HepG2 (cell line): ENCODE measurements at regions not wholly inside any gene's neighbourhood (a gene's known extent, or its start where the extent isn't known, plus 50 kb on each side); places are given as distances from the start of the nearest gene placed in this dataset.

Experiments
- ATAC-seq: fragments of 200-7000 bp; cut with Tn5 transposase; 3 replicates; pipeline ENCODE4 v1.9.1; 2020; ENCODE audit warnings: mild to moderate bottlenecking, moderate library complexity
- BruUV-seq: library from RNA; stranded (reverse); fragments of 400-500 nt; replicated peaks from 2 replicates; lab custom pipeline; 2021; lab: Mats Ljungman, UMichigan
- CTCF ChIA-PET: fragments of 300-600 bp; formaldehyde crosslinking; extraction: SDS; loops from one replicate; lab custom pipeline; 2021; ENCODE audit warnings: low total read pairs, inconsistent platforms, low intra/inter-chr PET ratio; lab: Yijun Ruan, JAX
- POLR2A ChIA-PET: fragments of 350-600 bp; sonication (Branson Sonifier 250); formaldehyde crosslinking; loops from one replicate; lab custom pipeline; 2020; ENCODE audit warnings: antibody characterized with exemption, inconsistent platforms; lab: Yijun Ruan, JAX
- DNase-seq: peaks from one replicate; pipeline ENCODE4 v3.0.0-alpha.2; 2015; ENCODE audit warnings: low spot score
- FAIRE-seq: peaks from 3 replicates; lab custom pipeline; 2011; peaks lifted over from hg19 to GRCh38; lab: Jason Lieb, UNC
- H2AFZ ChIP-seq: one replicate; pipeline ENCODE4 v1.6.1; 2011; ENCODE audit warnings: low read length, inconsistent platforms
- H3K27ac ChIP-seq: fragments of 300-600 bp; 3 replicates; pipeline ENCODE4 v1.8.0; 2011; ENCODE audit warnings: mixed run types, mild to moderate bottlenecking, mixed read lengths, low read length, inconsistent platforms; ENCODE audit not compliant: insufficient read depth; ENCODE audit errors: extremely low read length
- H3K27me3 ChIP-seq, 2 experiments: fragments of 200-600 bp in 1 of 2; 2 replicates in 1 of 2; 3 replicates in 1 of 2; pipeline versions ENCODE4 v1.6.0 to v1.8.0; 2011; ENCODE audit warnings: low read length in 2 of 2, mild to moderate bottlenecking in 2 of 2, moderate library complexity in 2 of 2, inconsistent platforms in 1 of 2; ENCODE audit not compliant: insufficient read depth in 2 of 2, control insufficient read depth in 1 of 2
- H3K36me3 ChIP-seq, 2 experiments: fragments of 200-600 bp in 1 of 2; replicated peaks in 1 of 2; 2 replicates in 1 of 2; 3 replicates in 1 of 2; pipeline versions ENCODE4 v1.5.1 to v1.8.0; 2011; ENCODE audit warnings: low read length in 2 of 2, inconsistent platforms in 1 of 2; ENCODE audit not compliant: insufficient read depth in 2 of 2, control insufficient read depth in 1 of 2
- H3K4me1 ChIP-seq: 2 replicates; pipeline ENCODE4 v1.5.1; 2012; ENCODE audit warnings: low read length, inconsistent platforms; ENCODE audit not compliant: insufficient read depth
- H3K4me2 ChIP-seq: 2 replicates; pipeline ENCODE4 v1.6.0; 2011; ENCODE audit warnings: low read depth, low read length, inconsistent platforms
- H3K4me3 ChIP-seq, 3 experiments: fragments of 200-600 bp in 1 of 3; sonication (generic), shearing (Covaris generic) in 1 of 3; replicated peaks in 1 of 3; 2 replicates each; pipeline ENCODE4 v1.5.1; 2011 to 2016; ENCODE audit warnings: low read length in 3 of 3, inconsistent platforms in 2 of 3, low read depth in 2 of 3, mild to moderate bottlenecking in 2 of 3, control low read depth in 1 of 3, mixed read lengths in 1 of 3; ENCODE audit not compliant: insufficient read depth in 1 of 3
- H3K79me2 ChIP-seq: one replicate; pipeline ENCODE4 v1.6.1; 2011; ENCODE audit warnings: low read length, inconsistent platforms; ENCODE audit not compliant: insufficient read depth
- H3K9ac ChIP-seq: 2 replicates; pipeline ENCODE4 v1.6.0; 2011; ENCODE audit warnings: mild to moderate bottlenecking, low read depth, low read length, inconsistent platforms; ENCODE audit not compliant: insufficient read depth
- H3K9me3 ChIP-seq: 2 replicates; pipeline ENCODE4 v1.5.1; 2012; ENCODE audit warnings: mild to moderate bottlenecking, low read length
- H4K20me1 ChIP-seq: 2 replicates; pipeline ENCODE4 v1.6.0; 2011; ENCODE audit warnings: inconsistent platforms, mild to moderate bottlenecking, low read length, moderate library complexity; ENCODE audit not compliant: insufficient read depth
- DR1 ChIP-seq: sonication (generic); formaldehyde crosslinking; IDR thresholded peaks from 2 replicates; pipeline ENCODE4 v1.8.0; 2021; ENCODE audit warnings: mild to moderate bottlenecking, missing genetic modification reagents, inconsistent platforms
- HMGA1 ChIP-seq: sonication (generic); formaldehyde crosslinking; conservative IDR thresholded peaks from 2 replicates; pipeline ENCODE4 v1.4.0; 2020; ENCODE audit warnings: missing genetic modification reagents
- MAZ ChIP-seq, 2 experiments: sonication (generic) in 1 of 2; formaldehyde crosslinking in 1 of 2; IDR thresholded peaks; 2 replicates each; pipeline versions ENCODE4 v1.5.0 to v1.6.1; 2012 to 2020; ENCODE audit warnings: low read depth in 2 of 2, mild to moderate bottlenecking in 2 of 2, borderline replicate concordance in 1 of 2, improper control_type of control experiment in 1 of 2, low read length in 1 of 2, missing genetic modification reagents in 1 of 2, moderate library complexity in 1 of 2
- SMAD3 ChIP-seq: sonication (generic); formaldehyde crosslinking; IDR thresholded peaks from 2 replicates; pipeline ENCODE4 v1.4.0; 2020; ENCODE audit warnings: missing genetic modification reagents
- YY1 ChIP-seq: IDR thresholded peaks from 2 replicates; pipeline ENCODE4 v1.6.1; 2011; ENCODE audit warnings: low read length, low read depth, moderate library complexity, mild to moderate bottlenecking; ENCODE audit not compliant: insufficient read depth, insufficient replicate concordance
- ZFAT ChIP-seq: sonication (generic); formaldehyde crosslinking; conservative IDR thresholded peaks from 2 replicates; pipeline ENCODE4 v1.8.1; 2023; ENCODE audit warnings: missing genetic modification reagents, inconsistent platforms
- ZNF264 ChIP-seq: sonication (generic); formaldehyde crosslinking; IDR thresholded peaks from 2 replicates; pipeline ENCODE4 v1.4.0; 2020; ENCODE audit warnings: missing genetic modification reagents
- ZNF781 ChIP-seq: sonication (generic); formaldehyde crosslinking; IDR thresholded peaks from 2 replicates; pipeline ENCODE4 v1.5.1; 2020; ENCODE audit warnings: borderline replicate concordance, mild to moderate bottlenecking, missing genetic modification reagents; ENCODE audit errors: not compliant biosample characterization
- ZNF83 ChIP-seq: sonication (generic); formaldehyde crosslinking; IDR thresholded peaks from 2 replicates; pipeline ENCODE4 v1.4.0; 2020; ENCODE audit warnings: missing genetic modification reagents, mild to moderate bottlenecking, borderline replicate concordance
- WGBS: methylation state at CpG from one replicate; pipeline ENCODE4 v1.1.6; 2017; ENCODE audit warnings: low lambda C conversion rate; 5-methylcytosine and 5-hydroxymethylcytosine counted together
- in situ Hi-C: cut with HindIII; loops from 2 replicates; pipeline ENCODE4 v1.10.0; 2017; ENCODE audit warnings: low pct_unique_long_range_greater_than_20kb; ENCODE audit not compliant: extremely low pct_ligation_motif_present
- intact Hi-C: fragments of 100-400 bp; cut with micrococcal nuclease; formaldehyde crosslinking; loops from one replicate; pipeline ENCODE4 v1.10.0; 2022; ENCODE audit not compliant: unreplicated experiment
- TF ChIP-seq, protein P1 (sequence below): IDR thresholded peaks from 2 replicates; pipeline ENCODE4 v1.6.1; 2016; ENCODE audit warnings: mild to moderate bottlenecking, missing biosample characterization, missing genetic modification reagents
- TF ChIP-seq, protein P2 (sequence below), 2 experiments: fragments of 450-650 bp in 1 of 2; sonication (generic) in 1 of 2; formaldehyde crosslinking in 1 of 2; IDR thresholded peaks; 2 replicates each; pipeline versions ENCODE4 v1.6.1 to v1.8.0; 2016 to 2022; ENCODE audit warnings: antibody characterized with exemption in 1 of 2, mild to moderate bottlenecking in 1 of 2, missing genetic modification reagents in 1 of 2

DNA sequence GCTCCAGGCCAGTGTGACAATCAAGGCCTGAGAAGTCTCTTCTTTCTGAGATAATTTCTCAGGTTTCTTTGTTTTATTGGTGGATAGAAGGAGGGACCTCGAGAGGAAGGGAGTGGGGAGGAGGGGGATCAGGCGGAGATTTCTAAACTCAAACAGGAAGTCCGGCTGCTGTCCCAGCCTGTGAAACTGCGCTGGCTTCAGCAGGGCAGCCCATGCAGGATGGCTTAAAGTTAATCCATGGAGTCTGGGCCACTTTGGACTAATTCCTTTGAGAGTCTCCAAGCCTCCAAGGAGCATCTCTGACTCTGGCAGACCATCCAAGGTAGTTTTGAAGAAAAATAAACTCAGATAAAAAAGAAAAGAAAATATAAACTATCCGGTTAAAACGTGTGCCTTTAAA, 378.5 kb downstream of the MLLT3 start (continued):
- TF ChIP-seq, protein P1, sequence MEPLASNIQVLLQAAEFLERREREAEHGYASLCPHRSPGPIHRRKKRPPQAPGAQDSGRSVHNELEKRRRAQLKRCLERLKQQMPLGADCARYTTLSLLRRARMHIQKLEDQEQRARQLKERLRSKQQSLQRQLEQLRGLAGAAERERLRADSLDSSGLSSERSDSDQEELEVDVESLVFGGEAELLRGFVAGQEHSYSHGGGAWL (CRISPR knock-in tag): no peak
- no peak for TF ChIP-seq YY1
- no peak for TF ChIP-seq HMGA1 (CRISPR knock-in tag)
- no peak for TF ChIP-seq ZNF264 (CRISPR knock-in tag)

DNA sequence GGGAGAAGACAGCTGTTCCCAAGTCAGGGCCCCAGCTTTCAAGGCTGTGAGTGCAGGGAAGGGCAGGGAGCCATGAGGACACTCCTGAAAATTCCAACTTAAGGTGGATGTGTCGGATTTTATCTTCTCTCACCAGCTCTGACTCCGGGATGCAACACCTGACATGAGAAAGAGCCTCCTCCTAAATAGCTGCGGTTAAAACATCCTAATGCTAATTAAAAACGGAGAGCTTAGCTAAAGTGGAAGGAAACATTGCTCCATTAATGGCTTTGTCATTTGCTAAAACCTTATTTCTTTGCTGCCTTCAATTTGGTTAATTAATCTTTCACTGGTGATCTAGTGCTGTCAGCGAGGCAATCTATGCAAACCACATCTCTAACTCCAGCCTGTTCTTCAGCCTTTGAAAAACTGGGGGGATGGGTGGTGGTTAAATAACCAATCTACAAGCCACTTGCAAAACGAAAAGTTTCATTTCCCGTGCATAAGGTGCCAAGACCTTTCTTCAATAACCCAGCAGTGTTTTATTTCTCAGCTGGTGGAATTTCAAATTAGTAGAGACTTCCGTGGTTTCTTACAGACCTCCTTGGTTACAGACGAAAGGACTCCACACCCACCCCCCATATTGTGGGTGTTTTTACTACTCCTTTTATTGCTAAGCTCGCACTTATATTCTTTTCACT, 379.6 kb downstream of the MLLT3 start:
- Histone ChIP-seq H3K9ac (no peak overlapping the region), H4K20me1 (no peaks in the 10 kb centered on the region), H3K79me2 (no peaks in the 10 kb centered on the region), H2AFZ (no peak overlapping the region), H3K27ac (no peak overlapping the region), H3K4me3 (no peak overlapping the region), H3K36me3 (no peaks in the 10 kb centered on the region), H3K4me2 (no peak overlapping the region), H3K4me1 (no peaks in the 10 kb centered on the region), H3K27me3 (peaks cover 0 to 3% of the 10 kb centered on the region in 2 experiments; a peak in 1 of 5 replicates), H3K9me3 (no peaks in the 10 kb centered on the region)
- in situ Hi-C loops: no loop called here
- intact Hi-C loops: no loop called here
- BruUV-seq: no TSS peak
- 13% methylated on average over 10 of the region's 10 CpGs for WGBS
- DNase-seq (no peak), FAIRE-seq (no peak), ATAC-seq (no peak)
- ChIA-PET POLR2A (no interaction called here), CTCF (no interaction called here)
- TF ChIP-seq ZNF781 (no peak), SMAD3 (CRISPR knock-in tag) (no peak), DR1 (CRISPR knock-in tag) (no peak), ZFAT (CRISPR knock-in tag) (no peak), ZNF83 (CRISPR knock-in tag) (no peak), MAZ (IDR thresholded peaks at IDR 0.05; ENCODE audit: borderline replicate concordance, low read depth, low read length) (no peak), MAZ (CRISPR knock-in tag; IDR thresholded peaks at IDR 0.05; ENCODE audit: low read depth) (no peak)
- TF ChIP-seq, protein P2, sequence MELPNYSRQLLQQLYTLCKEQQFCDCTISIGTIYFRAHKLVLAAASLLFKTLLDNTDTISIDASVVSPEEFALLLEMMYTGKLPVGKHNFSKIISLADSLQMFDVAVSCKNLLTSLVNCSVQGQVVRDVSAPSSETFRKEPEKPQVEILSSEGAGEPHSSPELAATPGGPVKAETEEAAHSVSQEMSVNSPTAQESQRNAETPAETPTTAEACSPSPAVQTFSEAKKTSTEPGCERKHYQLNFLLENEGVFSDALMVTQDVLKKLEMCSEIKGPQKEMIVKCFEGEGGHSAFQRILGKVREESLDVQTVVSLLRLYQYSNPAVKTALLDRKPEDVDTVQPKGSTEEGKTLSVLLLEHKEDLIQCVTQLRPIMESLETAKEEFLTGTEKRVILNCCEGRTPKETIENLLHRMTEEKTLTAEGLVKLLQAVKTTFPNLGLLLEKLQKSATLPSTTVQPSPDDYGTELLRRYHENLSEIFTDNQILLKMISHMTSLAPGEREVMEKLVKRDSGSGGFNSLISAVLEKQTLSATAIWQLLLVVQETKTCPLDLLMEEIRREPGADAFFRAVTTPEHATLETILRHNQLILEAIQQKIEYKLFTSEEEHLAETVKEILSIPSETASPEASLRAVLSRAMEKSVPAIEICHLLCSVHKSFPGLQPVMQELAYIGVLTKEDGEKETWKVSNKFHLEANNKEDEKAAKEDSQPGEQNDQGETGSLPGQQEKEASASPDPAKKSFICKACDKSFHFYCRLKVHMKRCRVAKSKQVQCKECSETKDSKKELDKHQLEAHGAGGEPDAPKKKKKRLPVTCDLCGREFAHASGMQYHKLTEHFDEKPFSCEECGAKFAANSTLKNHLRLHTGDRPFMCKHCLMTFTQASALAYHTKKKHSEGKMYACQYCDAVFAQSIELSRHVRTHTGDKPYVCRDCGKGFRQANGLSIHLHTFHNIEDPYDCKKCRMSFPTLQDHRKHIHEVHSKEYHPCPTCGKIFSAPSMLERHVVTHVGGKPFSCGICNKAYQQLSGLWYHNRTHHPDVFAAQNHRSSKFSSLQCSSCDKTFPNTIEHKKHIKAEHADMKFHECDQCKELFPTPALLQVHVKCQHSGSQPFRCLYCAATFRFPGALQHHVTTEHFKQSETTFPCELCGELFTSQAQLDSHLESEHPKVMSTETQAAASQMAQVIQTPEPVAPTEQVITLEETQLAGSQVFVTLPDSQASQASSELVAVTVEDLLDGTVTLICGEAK (IDR thresholded peaks at IDR 0.05): no peak
- TF ChIP-seq, protein P2 (CRISPR knock-in tag; IDR thresholded peaks at IDR 0.05): no peak
